Fibroblast of lung (primary cell): ENCODE measurements at regions not wholly inside any gene's neighbourhood (a gene's known extent, or its start where the extent isn't known, plus 50 kb on each side); places are given as distances from the start of the nearest gene placed in this dataset.

Experiments
- DNase-seq, 2 donors: peaks; one replicate each; pipeline versions ENCODE4 v3.0.0 to v3.0.0-alpha.2; 2010; ENCODE audit warnings: low read depth in 2 of 2
- H2AFZ ChIP-seq: 2 replicates; pipeline ENCODE4 v1.5.1; 2012; ENCODE audit warnings: low read length, control low read depth, inconsistent platforms
- H3K27ac ChIP-seq: 2 replicates; pipeline ENCODE4 v1.5.1; 2011; ENCODE audit warnings: low read length, control low read depth; ENCODE audit not compliant: insufficient read depth
- H3K27me3 ChIP-seq: 2 replicates; pipeline ENCODE4 v1.5.1; 2011; ENCODE audit warnings: mild to moderate bottlenecking, low read length; ENCODE audit not compliant: control insufficient read depth, insufficient read depth
- H3K36me3 ChIP-seq: 2 replicates; pipeline ENCODE4 v1.5.1; 2011; ENCODE audit warnings: low read length; ENCODE audit not compliant: control insufficient read depth, insufficient read depth
- H3K4me1 ChIP-seq: 2 replicates; pipeline ENCODE4 v1.5.1; 2011; ENCODE audit warnings: low read length; ENCODE audit not compliant: control insufficient read depth, insufficient read depth; ENCODE audit errors: extremely low read depth
- H3K4me2 ChIP-seq: 2 replicates; pipeline ENCODE4 v1.5.1; 2011; ENCODE audit warnings: low read length, control low read depth; ENCODE audit not compliant: insufficient read depth; ENCODE audit errors: extremely low read depth
- H3K4me3 ChIP-seq, 4 experiments: fragments of 200-600 bp in 1 of 4; sonication (generic) in 1 of 4; replicated peaks in 1 of 4; 2 replicates each; pipeline ENCODE4 v1.5.1; 2011 to 2016; ENCODE audit warnings: low read length in 4 of 4, low read depth in 3 of 4, mild to moderate bottlenecking in 3 of 4, control low read depth in 2 of 4, inconsistent platforms in 1 of 4, mixed read lengths in 1 of 4; ENCODE audit not compliant: insufficient read depth in 1 of 4; ENCODE audit errors: control extremely low read depth in 1 of 4
- H3K79me2 ChIP-seq: 2 replicates; pipeline ENCODE4 v1.5.1; 2012; ENCODE audit warnings: mild to moderate bottlenecking, low read length, inconsistent platforms; ENCODE audit not compliant: control insufficient read depth, insufficient read depth
- H3K9ac ChIP-seq: 2 replicates; pipeline ENCODE4 v1.5.1; 2011; ENCODE audit warnings: mild to moderate bottlenecking, low read length, control low read depth; ENCODE audit not compliant: insufficient read depth
- H3K9me3 ChIP-seq: 2 replicates; pipeline ENCODE4 v1.5.1; 2012; ENCODE audit warnings: low read depth, low read length; ENCODE audit not compliant: control insufficient read depth, insufficient read depth
- H4K20me1 ChIP-seq: 2 replicates; pipeline ENCODE4 v1.5.1; 2011; ENCODE audit warnings: low read length; ENCODE audit not compliant: control insufficient read depth, insufficient read depth; ENCODE audit errors: extremely low read depth
- CTCF ChIP-seq, 2 donors: IDR thresholded peaks in 1 of 2; conservative IDR thresholded peaks in 1 of 2; 1 replicate in 1 of 2; 2 replicates in 1 of 2; pipeline ENCODE4 v1.5.1; 2011 to 2012; ENCODE audit warnings: low read length in 2 of 2, control low read depth in 1 of 2, inconsistent platforms in 1 of 2, low read depth in 1 of 2, mild to moderate bottlenecking in 1 of 2
- EZH2 ChIP-seq: IDR thresholded peaks from 2 replicates; pipeline ENCODE4 v1.5.1; 2012; ENCODE audit warnings: low read length, control low read depth, mild to moderate bottlenecking; ENCODE audit errors: missing control alignments

DNA sequence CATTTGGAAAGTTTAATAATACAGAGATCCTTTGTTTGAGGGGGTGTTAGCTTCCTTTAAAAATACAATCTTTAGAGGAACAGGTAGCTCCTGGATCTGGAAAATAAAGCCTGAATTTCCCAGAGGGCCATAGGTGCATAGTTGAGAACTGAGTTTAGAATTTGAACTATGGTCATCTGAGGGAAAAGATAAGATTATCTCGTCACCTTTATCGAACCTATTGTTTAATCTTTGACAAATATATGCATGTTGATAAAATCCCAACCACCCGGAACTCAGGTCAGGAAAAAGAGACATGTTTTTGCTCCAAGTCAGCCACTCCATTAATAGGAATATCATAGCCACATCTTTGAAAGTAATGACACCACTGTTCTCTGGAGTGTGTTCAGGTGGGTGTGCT lies 91.7 kb upstream of the FAM169A start:
- H3K4me3 ChIP-seq: no peak overlapping the region
- peaks cover 15% of the 10 kb centered on the region for H3K4me1 ChIP-seq
- TF ChIP-seq EZH2: no peak
- no peak for TF ChIP-seq CTCF (conservative IDR thresholded peaks at IDR 0.05 in 1 of 2, IDR thresholded peaks at IDR 0.05 in 1 of 2; ENCODE audit: low read depth in 1 of 2, low read length in 2 of 2)
- H3K9ac ChIP-seq: no peak overlapping the region
- H3K36me3 ChIP-seq: no peaks in the 10 kb centered on the region
- H3K4me2 ChIP-seq: no peak overlapping the region
- no peak overlapping the region for H2AFZ ChIP-seq
- H3K9me3 ChIP-seq: no peaks in the 10 kb centered on the region
- H3K27ac ChIP-seq: no peak overlapping the region
- no peak for DNase-seq
- no peaks in the 10 kb centered on the region for H3K27me3 ChIP-seq
- no peaks in the 10 kb centered on the region for H4K20me1 ChIP-seq
- H3K79me2 ChIP-seq: no peaks in the 10 kb centered on the region

DNA sequence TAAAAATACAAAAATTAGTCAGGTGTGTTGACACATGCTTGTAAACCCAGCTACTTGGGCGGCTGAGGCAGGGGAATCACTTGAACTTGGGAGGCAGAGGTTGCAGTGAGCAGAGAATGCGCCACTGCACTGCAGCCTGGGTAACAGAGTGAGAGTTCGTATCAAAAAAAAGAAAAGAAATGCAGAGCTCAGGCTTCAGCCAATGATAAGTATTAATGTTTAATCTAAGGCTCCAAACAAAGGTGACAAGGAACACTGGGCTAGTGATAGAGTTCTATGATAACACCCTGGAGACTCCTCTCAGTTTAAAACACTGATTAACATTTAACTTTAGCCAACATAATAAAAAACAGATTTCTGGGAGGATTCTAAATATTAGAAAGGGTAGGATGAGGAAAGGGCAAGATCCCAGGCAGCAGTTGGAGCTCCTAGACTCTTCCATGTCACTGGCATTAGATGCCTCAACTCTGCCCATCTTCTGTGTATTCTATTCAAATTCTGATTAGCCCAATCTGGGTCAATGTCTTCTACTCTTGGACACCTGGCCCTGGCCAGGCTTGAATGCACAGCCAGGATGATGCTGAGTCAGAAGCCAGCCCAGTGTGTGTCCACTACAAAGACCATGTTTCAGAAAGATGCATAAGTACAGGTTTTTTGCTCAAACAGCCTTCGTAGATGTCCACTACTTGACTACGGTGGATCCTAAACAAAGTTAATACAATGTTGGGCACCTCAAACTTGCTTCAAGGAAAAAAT lies 91.0 kb upstream of the FAM169A start:
- TF ChIP-seq EZH2: no peak
- no peak for TF ChIP-seq CTCF (conservative IDR thresholded peaks at IDR 0.05 in 1 of 2, IDR thresholded peaks at IDR 0.05 in 1 of 2; ENCODE audit: low read depth in 1 of 2, low read length in 2 of 2)
- Histone ChIP-seq H3K4me1 (peaks cover 15% of the 10 kb centered on the region), H2AFZ (no peak overlapping the region), H3K79me2 (no peaks in the 10 kb centered on the region), H3K9me3 (no peaks in the 10 kb centered on the region), H3K9ac (no peak overlapping the region), H3K4me3 (no peak overlapping the region), H4K20me1 (no peaks in the 10 kb centered on the region), H3K36me3 (no peaks in the 10 kb centered on the region), H3K27me3 (no peaks in the 10 kb centered on the region), H3K4me2 (no peak overlapping the region), H3K27ac (no peak overlapping the region)
- no peak for DNase-seq

DNA sequence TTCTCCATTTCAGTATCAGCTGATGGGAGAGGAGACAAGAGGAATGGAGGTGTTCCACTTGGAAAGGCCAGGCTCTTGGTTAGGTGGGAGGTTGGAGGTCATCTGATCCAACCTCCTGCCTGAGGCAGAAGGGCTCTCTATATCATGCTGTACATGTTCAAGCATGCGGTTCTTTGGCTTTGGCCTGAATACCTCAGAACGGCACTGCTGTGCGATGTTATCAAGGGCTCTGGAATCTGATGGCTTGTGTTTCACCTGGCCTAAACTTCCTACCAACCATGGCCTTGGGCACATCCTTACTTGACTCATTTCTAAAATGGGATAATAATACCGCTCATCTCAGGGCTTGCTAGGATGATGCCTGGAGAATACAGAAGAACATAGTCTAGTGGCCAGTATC lies 90.1 kb upstream of the FAM169A start:
- Histone ChIP-seq H2AFZ (no peak overlapping the region), H3K9me3 (no peaks in the 10 kb centered on the region), H3K4me3 (no peak overlapping the region), H4K20me1 (no peaks in the 10 kb centered on the region), H3K4me2 (no peak overlapping the region), H3K36me3 (no peaks in the 10 kb centered on the region), H3K27ac (no peak overlapping the region), H3K9ac (no peak overlapping the region), H3K79me2 (no peaks in the 10 kb centered on the region), H3K4me1 (peaks cover 18% of the 10 kb centered on the region), H3K27me3 (no peaks in the 10 kb centered on the region)
- DNase-seq: no peak
- TF ChIP-seq CTCF (conservative IDR thresholded peaks at IDR 0.05 in 1 of 2, IDR thresholded peaks at IDR 0.05 in 1 of 2; ENCODE audit: low read depth in 1 of 2, low read length in 2 of 2) (no peak), EZH2 (no peak)
